GM12878 (cell line): ENCODE measurements at regions not wholly inside any gene's neighbourhood (a gene's known extent, or its start where the extent isn't known, plus 50 kb on each side); places are given as distances from the start of the nearest gene placed in this dataset.

Experiments
- CHD1 ChIP-seq: IDR thresholded peaks from 2 replicates; pipeline ENCODE4 v1.6.1; 2012; ENCODE audit warnings: low read depth, low read length, improper control_type of control experiment
- FOXK2 ChIP-seq: fragments of 450-650 bp; IDR thresholded peaks from 2 replicates; pipeline ENCODE4 v1.6.1; 2017; ENCODE audit warnings: mild to moderate bottlenecking, moderate library complexity
- MYC ChIP-seq: IDR thresholded peaks from 2 replicates; pipeline ENCODE4 v1.6.1; 2011; ENCODE audit warnings: mild to moderate bottlenecking, low read length, moderate library complexity, inconsistent platforms; ENCODE audit not compliant: insufficient read depth, insufficient replicate concordance, insufficient read length, severe bottlenecking
- POLR2AphosphoS5 ChIP-seq: IDR thresholded peaks from 2 replicates; pipeline ENCODE4 v1.6.1; 2011; ENCODE audit warnings: mild to moderate bottlenecking, low read length, inconsistent platforms
- SP1 ChIP-seq: IDR thresholded peaks from one replicate; pipeline ENCODE4 v1.6.1; 2011; ENCODE audit warnings: low read depth, low read length
- ZZZ3 ChIP-seq: IDR thresholded peaks from 2 replicates; pipeline ENCODE4 v1.6.1; 2011; ENCODE audit warnings: low read depth; ENCODE audit not compliant: control insufficient read depth, insufficient read length
- TF ChIP-seq, protein P1 (sequence below), 3 experiments: IDR thresholded peaks in 2 of 3; conservative IDR thresholded peaks in 1 of 3; 2 replicates each; pipeline ENCODE4 v1.5.1; 2011; ENCODE audit warnings: low read depth in 3 of 3, low read length in 3 of 3, mild to moderate bottlenecking in 3 of 3, control low read depth in 2 of 3, moderate library complexity in 2 of 3, inconsistent platforms in 1 of 3, mixed read lengths in 1 of 3; ENCODE audit not compliant: control insufficient read depth in 2 of 3, insufficient read depth in 1 of 3; ENCODE audit errors: extremely low read depth in 1 of 3

DNA sequence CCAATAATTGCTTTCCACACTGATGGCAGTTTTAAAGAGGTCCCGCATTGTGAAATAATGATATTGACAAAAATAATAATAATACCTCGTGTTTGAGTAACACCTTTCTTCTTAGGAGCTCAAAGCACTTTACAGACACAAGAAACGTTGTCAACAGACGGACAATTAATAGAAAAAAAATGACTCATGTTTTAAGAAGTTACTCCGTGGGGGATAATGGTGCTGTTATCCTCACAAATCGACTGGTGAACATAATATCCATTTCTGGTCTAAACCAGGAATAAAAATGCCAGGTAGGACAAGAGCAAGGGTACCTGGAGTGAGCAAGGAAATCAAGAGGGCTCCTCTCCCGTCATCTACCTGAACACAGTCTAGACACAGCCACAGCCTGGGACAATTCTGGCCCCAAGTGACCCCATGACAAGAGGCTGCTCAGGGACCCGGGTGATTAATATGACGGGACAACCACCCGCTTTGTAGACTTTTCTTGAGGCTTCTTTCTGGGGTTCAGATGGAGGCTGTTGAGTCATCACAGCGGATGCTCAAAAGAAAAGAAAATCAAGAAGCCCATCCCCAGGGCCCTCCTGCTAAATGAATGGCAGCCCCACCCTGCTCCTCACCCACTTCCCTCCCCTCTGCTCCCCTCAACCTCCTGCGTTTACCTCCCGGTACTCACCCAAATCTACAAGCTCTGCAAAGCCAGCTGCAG is 146.2 kb upstream of the IRF2BP2 start:
- TF ChIP-seq POLR2AphosphoS5 (no peak), CHD1 (no peak), FOXK2 (no peak), SP1 (no peak), ZZZ3 (no peak), MYC (no peak)
- TF ChIP-seq, protein P1, sequence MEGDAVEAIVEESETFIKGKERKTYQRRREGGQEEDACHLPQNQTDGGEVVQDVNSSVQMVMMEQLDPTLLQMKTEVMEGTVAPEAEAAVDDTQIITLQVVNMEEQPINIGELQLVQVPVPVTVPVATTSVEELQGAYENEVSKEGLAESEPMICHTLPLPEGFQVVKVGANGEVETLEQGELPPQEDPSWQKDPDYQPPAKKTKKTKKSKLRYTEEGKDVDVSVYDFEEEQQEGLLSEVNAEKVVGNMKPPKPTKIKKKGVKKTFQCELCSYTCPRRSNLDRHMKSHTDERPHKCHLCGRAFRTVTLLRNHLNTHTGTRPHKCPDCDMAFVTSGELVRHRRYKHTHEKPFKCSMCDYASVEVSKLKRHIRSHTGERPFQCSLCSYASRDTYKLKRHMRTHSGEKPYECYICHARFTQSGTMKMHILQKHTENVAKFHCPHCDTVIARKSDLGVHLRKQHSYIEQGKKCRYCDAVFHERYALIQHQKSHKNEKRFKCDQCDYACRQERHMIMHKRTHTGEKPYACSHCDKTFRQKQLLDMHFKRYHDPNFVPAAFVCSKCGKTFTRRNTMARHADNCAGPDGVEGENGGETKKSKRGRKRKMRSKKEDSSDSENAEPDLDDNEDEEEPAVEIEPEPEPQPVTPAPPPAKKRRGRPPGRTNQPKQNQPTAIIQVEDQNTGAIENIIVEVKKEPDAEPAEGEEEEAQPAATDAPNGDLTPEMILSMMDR (IDR thresholded peaks at IDR 0.05 in 2 of 3, conservative IDR thresholded peaks at IDR 0.05 in 1 of 3; ENCODE audit: control insufficient read depth in 2 of 3, extremely low read depth in 1 of 3, insufficient read depth in 1 of 3, low read depth in 3 of 3, low read length in 3 of 3): no peak
